H1 (cell line): ENCODE measurements at regions not wholly inside any gene's neighbourhood (a gene's known extent, or its start where the extent isn't known, plus 50 kb on each side); places are given as distances from the start of the nearest gene placed in this dataset.

Source experiments
- CTCF ChIA-PET: fragments of 300-600 bp; sonication (Branson Sonifier 250); formaldehyde crosslinking; loops from one replicate; lab custom pipeline; 2021; ENCODE audit not compliant: partially characterized antibody; lab: Charles Lee
- POLR2A ChIA-PET: fragments of 300-600 bp; sonication (Branson Sonifier 250); formaldehyde crosslinking; loops from one replicate; lab custom pipeline; 2021; ENCODE audit warnings: inconsistent platforms; ENCODE audit not compliant: partially characterized antibody; lab: Charles Lee
- DNase-seq, 2 experiments: peaks; one replicate each; pipeline versions ENCODE4 v3.0.0 to v3.0.0-alpha.2; 2010 to 2022; ENCODE audit warnings: low spot score in 2 of 2, low read depth in 1 of 2, mixed read lengths in 1 of 2
- FAIRE-seq: peaks from 2 replicates; lab custom pipeline; 2011; peaks lifted over from hg19 to GRCh38; lab: Jason Lieb, UNC
- H2AFZ ChIP-seq: 2 replicates; pipeline ENCODE4 v1.8.1; 2012; ENCODE audit warnings: low read length, inconsistent platforms
- H2AK5ac ChIP-seq: 2 replicates; pipeline ENCODE4 v1.6.1; 2013; ENCODE audit warnings: low read depth, low read length
- H2BK120ac ChIP-seq: replicated peaks from 2 replicates; pipeline ENCODE3; 2013; ENCODE audit warnings: low read depth, low read length, inconsistent platforms
- H2BK12ac ChIP-seq: 2 replicates; pipeline ENCODE4 v1.6.1; 2013; ENCODE audit warnings: low read depth, low read length
- H2BK15ac ChIP-seq: 2 replicates; pipeline ENCODE4 v1.6.1; 2013; ENCODE audit warnings: low read length
- H2BK20ac ChIP-seq: 2 replicates; pipeline ENCODE4 v1.6.1; 2013; ENCODE audit warnings: low read length
- H2BK5ac ChIP-seq: 2 replicates; pipeline ENCODE4 v1.6.1; 2013; ENCODE audit warnings: low read depth, low read length
- H3K14ac ChIP-seq: 2 replicates; pipeline ENCODE4 v1.6.1; 2013; ENCODE audit warnings: inconsistent platforms; ENCODE audit not compliant: insufficient read length
- H3K18ac ChIP-seq: 2 replicates; pipeline ENCODE4 v1.6.1; 2013; ENCODE audit warnings: low read length; ENCODE audit errors: extremely low read depth
- H3K23ac ChIP-seq: 2 replicates; pipeline ENCODE4 v1.6.1; 2013; ENCODE audit warnings: inconsistent platforms; ENCODE audit not compliant: insufficient read length
- H3K23me2 ChIP-seq: 2 replicates; pipeline ENCODE4 v1.6.1; 2013; ENCODE audit warnings: low read depth, low read length
- H3K27ac ChIP-seq: 2 replicates; pipeline ENCODE4 v1.6.1; 2011; ENCODE audit warnings: low read depth, low read length, inconsistent platforms
- H3K27me3 ChIP-seq, 4 experiments: replicated peaks in 1 of 4; 1 replicate in 1 of 4; 2 replicates in 3 of 4; pipeline versions ENCODE4 v1.6.1 to v1.8.1; 2011 to 2013; ENCODE audit warnings: low read length in 3 of 4, mild to moderate bottlenecking in 3 of 4, inconsistent platforms in 2 of 4, mixed read lengths in 2 of 4, moderate library complexity in 1 of 4; ENCODE audit not compliant: control insufficient read depth in 3 of 4, insufficient read depth in 3 of 4; ENCODE audit errors: extremely low read depth in 1 of 4
- H3K36me3 ChIP-seq, 4 experiments: 2 replicates each; pipeline versions ENCODE4 v1.6.1 to v1.8.1; 2011 to 2013; ENCODE audit warnings: mild to moderate bottlenecking in 4 of 4, low read length in 3 of 4, moderate library complexity in 2 of 4, control low read depth in 1 of 4, inconsistent platforms in 1 of 4; ENCODE audit not compliant: insufficient read depth in 4 of 4, control insufficient read depth in 2 of 4
- H3K4ac ChIP-seq: replicated peaks from 2 replicates; pipeline ENCODE3; 2013; ENCODE audit warnings: low read length, low read depth, mixed read lengths, inconsistent platforms; ENCODE audit not compliant: insufficient read length
- H3K4me1 ChIP-seq, 4 experiments: replicated peaks in 1 of 4; 1 replicate in 1 of 4; 2 replicates in 3 of 4; pipeline versions ENCODE4 v1.6.1 to v1.8.1; 2011 to 2013; ENCODE audit warnings: low read length in 3 of 4, inconsistent platforms in 2 of 4, mixed read lengths in 1 of 4; ENCODE audit not compliant: insufficient read depth in 4 of 4, control insufficient read depth in 3 of 4
- H3K4me2 ChIP-seq, 2 experiments: 2 replicates each; pipeline versions ENCODE4 v1.6.1 to v1.8.1; 2011 to 2013; ENCODE audit warnings: low read depth in 2 of 2, low read length in 2 of 2, control low read depth in 1 of 2, inconsistent platforms in 1 of 2, mild to moderate bottlenecking in 1 of 2; ENCODE audit not compliant: insufficient read depth in 1 of 2
- H3K4me3 ChIP-seq, 4 experiments: fragments of 200-600, 300-600 bp in 1 of 4; sonication (generic), shearing (Covaris generic), sonication (Bioruptor Twin) in 1 of 4; 2 replicates each; pipeline versions ENCODE4 v1.5.1 to v1.8.1; 2011 to 2016; ENCODE audit warnings: low read length in 4 of 4, low read depth in 3 of 4, control low read depth in 2 of 4, inconsistent platforms in 2 of 4, mild to moderate bottlenecking in 2 of 4, mixed read lengths in 1 of 4, moderate library complexity in 1 of 4; ENCODE audit not compliant: insufficient read depth in 2 of 4; ENCODE audit errors: extremely low read depth in 1 of 4
- H3K56ac ChIP-seq: replicated peaks from 2 replicates; pipeline ENCODE3; 2013; ENCODE audit warnings: low read depth, mild to moderate bottlenecking, mixed read lengths, low read length, inconsistent platforms; ENCODE audit not compliant: insufficient read length
- H3K79me1 ChIP-seq: 2 replicates; pipeline ENCODE4 v1.6.1; 2013; ENCODE audit warnings: low read depth, low read length, control low read depth
- H3K79me2 ChIP-seq, 2 experiments: 2 replicates each; pipeline versions ENCODE4 v1.6.1 to v1.8.1; 2012 to 2013; ENCODE audit warnings: low read length in 2 of 2, mild to moderate bottlenecking in 2 of 2, inconsistent platforms in 1 of 2; ENCODE audit not compliant: insufficient read depth in 2 of 2, control insufficient read depth in 1 of 2
- H3K9ac ChIP-seq, 4 experiments: replicated peaks in 1 of 4; 1 replicate in 1 of 4; 2 replicates in 3 of 4; pipeline versions ENCODE4 v1.6.1 to v1.8.1; 2011 to 2013; ENCODE audit warnings: low read depth in 3 of 4, low read length in 3 of 4, control low read depth in 2 of 4, mild to moderate bottlenecking in 2 of 4, moderate library complexity in 2 of 4, inconsistent platforms in 1 of 4; ENCODE audit errors: extremely low read depth in 1 of 4
- H3K9me3 ChIP-seq, 2 experiments: 2 replicates each; pipeline versions ENCODE4 v1.6.1 to v1.8.1; 2012 to 2013; ENCODE audit warnings: mild to moderate bottlenecking in 2 of 2, moderate library complexity in 2 of 2, control low read depth in 1 of 2, inconsistent platforms in 1 of 2, low read depth in 1 of 2, low read length in 1 of 2, mixed read lengths in 1 of 2; ENCODE audit not compliant: insufficient read depth in 2 of 2
- H4K20me1 ChIP-seq, 2 experiments: replicated peaks in 1 of 2; 2 replicates each; pipeline versions ENCODE3 to v1.8.1; 2011 to 2013; ENCODE audit warnings: inconsistent platforms in 2 of 2, low read length in 2 of 2, mild to moderate bottlenecking in 1 of 2; ENCODE audit not compliant: insufficient read depth in 2 of 2, control insufficient read depth in 1 of 2
- H4K5ac ChIP-seq: 2 replicates; pipeline ENCODE4 v1.6.1; 2013; ENCODE audit warnings: low read length, low read depth, mixed read lengths, inconsistent platforms; ENCODE audit not compliant: insufficient read length
- H4K8ac ChIP-seq: 2 replicates; pipeline ENCODE4 v1.8.0; 2013; ENCODE audit warnings: mild to moderate bottlenecking, moderate library complexity, low read length, inconsistent platforms; ENCODE audit not compliant: insufficient read depth; ENCODE audit errors: extremely low read depth
- H4K91ac ChIP-seq: replicated peaks from 2 replicates; pipeline ENCODE3; 2013; ENCODE audit warnings: low read length, mixed read lengths, inconsistent platforms; ENCODE audit not compliant: insufficient read length
- CBX5 ChIP-seq: fragments of 300-800, 300-1000 bp; sonication (generic); IDR thresholded peaks from 2 replicates; pipeline ENCODE4 v1.7.1; 2016; ENCODE audit warnings: antibody characterized with exemption, low read length, low read depth
- CREB1 ChIP-seq: IDR thresholded peaks from 2 replicates; pipeline ENCODE4 v1.6.1; 2012; ENCODE audit warnings: inconsistent platforms
- EGR1 ChIP-seq: IDR thresholded peaks from 2 replicates; pipeline ENCODE4 v1.6.1; 2011; ENCODE audit warnings: low read depth, low read length, borderline replicate concordance
- JUND ChIP-seq: IDR thresholded peaks from 2 replicates; pipeline ENCODE4 v1.6.1; 2011; ENCODE audit warnings: mild to moderate bottlenecking, improper control_type of control experiment, low read length
- KDM5A ChIP-seq: fragments of 200-600 bp; IDR thresholded peaks from 2 replicates; pipeline ENCODE4 v1.7.1; 2012; ENCODE audit warnings: mild to moderate bottlenecking, low read length, inconsistent platforms, mixed read lengths
- MAFK ChIP-seq: IDR thresholded peaks from 2 replicates; pipeline ENCODE4 v1.6.1; 2012; ENCODE audit warnings: low read depth, mild to moderate bottlenecking, improper control_type of control experiment, low read length
- NRF1 ChIP-seq: IDR thresholded peaks from 2 replicates; pipeline ENCODE4 v1.6.1; 2011; ENCODE audit warnings: mild to moderate bottlenecking, low read depth, low read length, improper control_type of control experiment
- POLR2AphosphoS5 ChIP-seq: IDR thresholded peaks from 2 replicates; pipeline ENCODE4 v1.6.1; 2011; ENCODE audit warnings: low read depth, low read length
- RAD21 ChIP-seq, 2 experiments: IDR thresholded peaks in 1 of 2; conservative IDR thresholded peaks in 1 of 2; 2 replicates each; pipeline ENCODE4 v1.6.1; 2011; ENCODE audit warnings: low read depth in 2 of 2, low read length in 2 of 2, improper control_type of control experiment in 1 of 2, inconsistent platforms in 1 of 2, mild to moderate bottlenecking in 1 of 2, moderate library complexity in 1 of 2
- RBBP5 ChIP-seq: IDR thresholded peaks from 2 replicates; pipeline ENCODE4 v1.7.1; 2012; ENCODE audit warnings: low read depth, mild to moderate bottlenecking, inconsistent platforms, low read length, moderate library complexity, borderline replicate concordance
- RNF2 ChIP-seq: fragments of 200-900, 300-1000 bp; sonication (generic); IDR thresholded peaks from 2 replicates; pipeline ENCODE4 v1.7.1; 2016; ENCODE audit warnings: borderline replicate concordance, low read depth, mild to moderate bottlenecking, antibody characterized with exemption, low read length; ENCODE audit not compliant: poor library complexity, severe bottlenecking; ENCODE audit errors: missing control alignments
- SP4 ChIP-seq: IDR thresholded peaks from 2 replicates; pipeline ENCODE4 v1.6.1; 2012; ENCODE audit warnings: low read length, inconsistent platforms
- TAF1 ChIP-seq: IDR thresholded peaks from 2 replicates; pipeline ENCODE4 v1.6.1; 2011; ENCODE audit warnings: mild to moderate bottlenecking, low read depth, low read length
- TBP ChIP-seq: IDR thresholded peaks from 2 replicates; pipeline ENCODE4 v1.6.1; 2011; ENCODE audit warnings: low read depth, low read length, improper control_type of control experiment
- TCF12 ChIP-seq: IDR thresholded peaks from 2 replicates; pipeline ENCODE4 v1.6.1; 2011; ENCODE audit warnings: low read depth, mild to moderate bottlenecking, low read length
- ZNF274 ChIP-seq: IDR thresholded peaks from 2 replicates; pipeline ENCODE4 v1.7.0; 2012; ENCODE audit warnings: low read length, borderline replicate concordance; ENCODE audit errors: extremely low read depth
- WGBS, 2 experiments: shearing (Covaris generic) in 1 of 2; methylation state at CpG; one replicate each; pipeline versions ENCODE4 v1.1.6 to v1.1.7; 2013 to 2015; ENCODE audit warnings: low lambda C conversion rate in 2 of 2, mixed read lengths in 2 of 2, inconsistent platforms in 1 of 2, low coverage in 1 of 2, missing lambda C conversion rate in 1 of 2; ENCODE audit not compliant: insufficient replicate concordance in 2 of 2, insufficient coverage in 1 of 2, insufficient read length in 1 of 2; ENCODE audit errors: extremely low coverage in 1 of 2, missing lambda C conversion rate in 1 of 2; 5-methylcytosine and 5-hydroxymethylcytosine counted together

GRCh38 chr10:44765299-44765698, 145.8 kb upstream of the TMEM72 start:
- H2BK120ac ChIP-seq, result no peak overlapping the region
- H3K79me1 ChIP-seq, result no peaks in the 10 kb centered on the region
- H4K91ac ChIP-seq, result no peak overlapping the region
- H3K9me3 ChIP-seq, result no peaks in the 10 kb centered on the region
- H3K18ac ChIP-seq, result no peak overlapping the region
- no peak overlapping the region for H3K56ac ChIP-seq
- FAIRE-seq, result no peak
- H3K14ac ChIP-seq, result no peak overlapping the region
- POLR2A ChIA-PET, result no interaction called here
- no peak overlapping the region for H2BK12ac ChIP-seq
- 100% methylated on average over 1 of the region's 1 CpG; no CpG with 5 or more reads in 1 of the 2 experiments for WGBS, 2 experiments
- no peaks in the 10 kb centered on the region for H3K79me2 ChIP-seq
- H2BK20ac ChIP-seq, result no peak overlapping the region
- no peak overlapping the region for H3K9ac ChIP-seq
- no peak overlapping the region for H3K23ac ChIP-seq
- H3K27me3 ChIP-seq, result no peaks in the 10 kb centered on the region; a peak in 2 of 7 replicates
- peaks cover 0 to 3% (median 0%) of the 10 kb centered on the region in 4 experiments; a peak in 1 of 7 replicates for H3K4me1 ChIP-seq
- no peak overlapping the region for H3K4me2 ChIP-seq
- no peak overlapping the region for H4K8ac ChIP-seq
- no peak overlapping the region for H2BK5ac ChIP-seq
- no peak overlapping the region for H3K4ac ChIP-seq
- no peaks in the 10 kb centered on the region for H4K20me1 ChIP-seq
- no peak for DNase-seq
- no peaks in the 10 kb centered on the region for H3K23me2 ChIP-seq
- H3K36me3 ChIP-seq, result no peaks in the 10 kb centered on the region
- H3K4me3 ChIP-seq, result no peak overlapping the region
- no peak overlapping the region for H2BK15ac ChIP-seq
- H2AFZ ChIP-seq, result no peak overlapping the region
- CTCF ChIA-PET, result interaction anchor here (1.1 to 1.3 kb wide), 2 partner anchors 27 to 30 kb away, joined by 3 to 5 read pairs; no protein-coding TSS in a partner anchor
- H2AK5ac ChIP-seq, result no peak overlapping the region
- H3K27ac ChIP-seq, result no peak overlapping the region
- H4K5ac ChIP-seq, result no peak overlapping the region
- no peak for TF ChIP-seq MAFK
- no peak for TF ChIP-seq TBP
- no peak for TF ChIP-seq POLR2AphosphoS5
- no peak for TF ChIP-seq TCF12
- TF ChIP-seq ZNF274, result no peak
- TF ChIP-seq SP4, result no peak
- TF ChIP-seq TAF1, result no peak
- no peak for TF ChIP-seq RBBP5
- TF ChIP-seq KDM5A, result no peak
- no peak for TF ChIP-seq RAD21 (IDR thresholded peaks at IDR 0.05 in 1 of 2, conservative IDR thresholded peaks at IDR 0.05 in 1 of 2; ENCODE audit: low read depth in 2 of 2, low read length in 2 of 2)
- TF ChIP-seq RNF2, result no peak
- no peak for TF ChIP-seq CREB1
- no peak for TF ChIP-seq EGR1
- no peak for TF ChIP-seq CBX5
- TF ChIP-seq JUND, result no peak
- no peak for TF ChIP-seq NRF1
